ENCODE measurements at regions not wholly inside any gene's neighbourhood (a gene's known extent, or its start where the extent isn't known, plus 50 kb on each side); places are given as distances from the start of the nearest gene placed in this dataset.
A peak's percentile ranks its signal among the peaks of the same experiment; 100 is the strongest.

GRCh38 chr7:142389544-142389943, 131.7 kb upstream of the PRSS58 start:
- no peak for DNase-seq

GRCh38 chr7:142385491-142386340, 127.9 kb upstream of the PRSS58 start:
- peak; percentile 15 to 24 for DNase-seq

GRCh38 chr7:142384493-142384922, 126.7 kb upstream of the PRSS58 start:
- DNase-seq, result peak; percentile 19 to 26

GRCh38 chr7:142383841-142384492, 126.1 kb upstream of the PRSS58 start:
- DNase-seq, result no peak

- no peak for DNase-seq
These were observed 124.0 kb upstream of the PRSS58 start for GRCh38 chr7:142381727-142382390.

GRCh38 chr7:142380069-142380468, 122.2 kb upstream of the PRSS58 start:
- DNase-seq, result no peak

- DNase-seq, result no peak
These were observed 121.5 kb upstream of the PRSS58 start for GRCh38 chr7:142379201-142379885.

GRCh38 chr7:142377567-142377966, 119.7 kb upstream of the PRSS58 start:
- no peak for DNase-seq

GRCh38 chr7:142376356-142376997, 118.6 kb upstream of the PRSS58 start:
- DNase-seq, result no peak

GRCh38 chr7:142375710-142376313, 118.0 kb upstream of the PRSS58 start:
- no peak for DNase-seq

GRCh38 chr7:142372727-142373126, 114.9 kb upstream of the PRSS58 start:
- DNase-seq, result no peak

- DNase-seq, result no peak
These were observed 113.9 kb upstream of the PRSS58 start for GRCh38 chr7:142371586-142372377.

GRCh38 chr7:142365410-142365842, 107.6 kb upstream of the PRSS58 start:
- DNase-seq, result no peak

- DNase-seq, result no peak
These were observed 106.7 kb upstream of the PRSS58 start for GRCh38 chr7:142364551-142364950.

GRCh38 chr7:142362349-142362748, 104.5 kb upstream of the PRSS58 start:
- no peak for DNase-seq

GRCh38 chr7:142359694-142360279, 101.9 kb upstream of the PRSS58 start:
- no peak for DNase-seq

GRCh38 chr7:142357953-142358520, 100.2 kb upstream of the PRSS58 start:
- DNase-seq, result peak in 1 of 2 donors; percentile 12

- no peak for DNase-seq
These were observed 98.3 kb upstream of the PRSS58 start for GRCh38 chr7:142356166-142356565.

- no peak for DNase-seq
These were observed 97.5 kb upstream of the PRSS58 start for GRCh38 chr7:142355328-142355727.
